Ovary (tissue), 7 donors: ENCODE measurements at regions not wholly inside any gene's neighbourhood (a gene's known extent, or its start where the extent isn't known, plus 50 kb on each side); places are given as distances from the start of the nearest gene placed in this dataset.

Experiments
- DNase-seq, 5 donors: peaks; one replicate each; pipeline ENCODE4 v3.0.0-alpha.2; 2019 to 2020
- H3K27ac ChIP-seq, 2 donors: fragments of 200-600 bp; one replicate each; pipeline versions ENCODE4 v1.5.1 to v1.8.0; 2019 to 2022
- H3K27me3 ChIP-seq: fragments of 200-600 bp; one replicate; pipeline ENCODE4 v1.8.0; 2022
- H3K36me3 ChIP-seq: fragments of 200-600 bp; sonication (generic); one replicate; pipeline ENCODE4 v1.5.1; 2019
- H3K4me1 ChIP-seq: one replicate; pipeline ENCODE4 v1.8.1; 2013; ENCODE audit warnings: mild to moderate bottlenecking, moderate library complexity; ENCODE audit not compliant: insufficient read depth
- H3K4me3 ChIP-seq: fragments of 200-600 bp; sonication (generic); one replicate; pipeline ENCODE4 v1.5.1; 2017
- H3K9me3 ChIP-seq, 2 donors: fragments of 200-600 bp in 1 of 2; sonication (generic) in 1 of 2; one replicate each; pipeline versions ENCODE4 v1.5.1 to v1.8.1; 2013 to 2019; ENCODE audit warnings: mild to moderate bottlenecking in 1 of 2, moderate library complexity in 1 of 2
- EP300 ChIP-seq: sonication (generic); formaldehyde crosslinking; IDR thresholded peaks from one replicate; pipeline ENCODE4 v1.6.1; 2017; ENCODE audit warnings: antibody characterized with exemption
- POLR2A ChIP-seq: fragments of 450-650 bp; IDR thresholded peaks from one replicate; pipeline ENCODE4 v1.6.1; 2017; ENCODE audit warnings: antibody characterized with exemption, mild to moderate bottlenecking, moderate library complexity
- WGBS, 3 donors: extraction: QIAGEN DNeasy Blood & Tissue Kit in 1 of 3; methylation state at CpG; one replicate each; pipeline versions ENCODE4 v1.1.5 to v1.1.7; 2013 to 2017; 5-methylcytosine and 5-hydroxymethylcytosine counted together
- intact Hi-C, 4 donors: fragments of 100-400 bp; cut with DNase I; formaldehyde crosslinking; loops; one replicate each; pipeline versions ENCODE4 v1.11.0 to v1.15.1; 2022 to 2023
- TF ChIP-seq, protein P1 (sequence below), 3 donors: fragments of 450-650 bp in 2 of 3; fragments of 200-600 bp in 1 of 3; IDR thresholded peaks; one replicate each; pipeline versions ENCODE4 v1.5.1 to v1.8.0; 2016 to 2022; ENCODE audit warnings: antibody characterized with exemption in 3 of 3, mild to moderate bottlenecking in 1 of 3
- donor health status: DM: no; HTN: no; CAD: no; lungs with moderate emphysema.
- donor health status: DM: no; HTN: no; CAD: no.
- donor health status: Bipolar disorder and iron deficiency.
- donor health status: DM: no; HTN: no; CAD: no.
- donor health status: DM: yes; HTN: yes; CAD: no.

- H3K27me3 ChIP-seq, result no peaks in the 10 kb centered on the region
- H3K9me3 ChIP-seq, result no peaks in the 10 kb centered on the region
- H3K4me1 ChIP-seq, result peaks cover 5% of the 10 kb centered on the region
- intact Hi-C loops, result no loop called here
- no peaks in the 10 kb centered on the region for H3K36me3 ChIP-seq
- no peak overlapping the region for H3K4me3 ChIP-seq
- H3K27ac ChIP-seq, result peak overlapping the region in 1 of 2 donors; percentile 17
- TF ChIP-seq EP300 (no peak), POLR2A (no peak)
- TF ChIP-seq, protein P1, sequence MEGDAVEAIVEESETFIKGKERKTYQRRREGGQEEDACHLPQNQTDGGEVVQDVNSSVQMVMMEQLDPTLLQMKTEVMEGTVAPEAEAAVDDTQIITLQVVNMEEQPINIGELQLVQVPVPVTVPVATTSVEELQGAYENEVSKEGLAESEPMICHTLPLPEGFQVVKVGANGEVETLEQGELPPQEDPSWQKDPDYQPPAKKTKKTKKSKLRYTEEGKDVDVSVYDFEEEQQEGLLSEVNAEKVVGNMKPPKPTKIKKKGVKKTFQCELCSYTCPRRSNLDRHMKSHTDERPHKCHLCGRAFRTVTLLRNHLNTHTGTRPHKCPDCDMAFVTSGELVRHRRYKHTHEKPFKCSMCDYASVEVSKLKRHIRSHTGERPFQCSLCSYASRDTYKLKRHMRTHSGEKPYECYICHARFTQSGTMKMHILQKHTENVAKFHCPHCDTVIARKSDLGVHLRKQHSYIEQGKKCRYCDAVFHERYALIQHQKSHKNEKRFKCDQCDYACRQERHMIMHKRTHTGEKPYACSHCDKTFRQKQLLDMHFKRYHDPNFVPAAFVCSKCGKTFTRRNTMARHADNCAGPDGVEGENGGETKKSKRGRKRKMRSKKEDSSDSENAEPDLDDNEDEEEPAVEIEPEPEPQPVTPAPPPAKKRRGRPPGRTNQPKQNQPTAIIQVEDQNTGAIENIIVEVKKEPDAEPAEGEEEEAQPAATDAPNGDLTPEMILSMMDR (IDR thresholded peaks at IDR 0.05), result no peak
- peak in 4 of 5 donors; percentile 27 to 55 (median 37) for DNase-seq
These were observed 295.4 kb upstream of the RIOK2 start for GRCh38 chr5:97478483-97478882.

- Histone ChIP-seq H3K9me3 (no peaks in the 10 kb centered on the region), H3K36me3 (no peaks in the 10 kb centered on the region), H3K4me3 (no peak overlapping the region), H3K4me1 (peaks cover 5% of the 10 kb centered on the region), H3K27me3 (no peaks in the 10 kb centered on the region), H3K27ac (no peak overlapping the region)
- WGBS, 3 donors, result 74 to 81% (median 74%) methylated on average over 3 of the region's 3 CpGs
- TF ChIP-seq EP300 (no peak), POLR2A (no peak)
- TF ChIP-seq, protein P1 (IDR thresholded peaks at IDR 0.05), result no peak
- DNase-seq, result no peak
- intact Hi-C loops, result no loop called here
These were observed 297.3 kb upstream of the RIOK2 start for GRCh38 chr5:97480313-97480712.

- intact Hi-C loops, result no loop called here
- TF ChIP-seq, protein P1 (IDR thresholded peaks at IDR 0.05), result no peak
- TF ChIP-seq EP300 (no peak), POLR2A (no peak)
- WGBS, 3 donors, result 94 to 98% (median 95%) methylated on average over 7 of the region's 7 CpGs
- Histone ChIP-seq H3K36me3 (no peaks in the 10 kb centered on the region), H3K4me3 (no peak overlapping the region), H3K27ac (no peak overlapping the region), H3K9me3 (no peaks in the 10 kb centered on the region), H3K27me3 (no peaks in the 10 kb centered on the region), H3K4me1 (no peaks in the 10 kb centered on the region)
- no peak for DNase-seq
These were observed 305.1 kb upstream of the RIOK2 start for GRCh38 chr5:97488126-97488668.

DNA sequence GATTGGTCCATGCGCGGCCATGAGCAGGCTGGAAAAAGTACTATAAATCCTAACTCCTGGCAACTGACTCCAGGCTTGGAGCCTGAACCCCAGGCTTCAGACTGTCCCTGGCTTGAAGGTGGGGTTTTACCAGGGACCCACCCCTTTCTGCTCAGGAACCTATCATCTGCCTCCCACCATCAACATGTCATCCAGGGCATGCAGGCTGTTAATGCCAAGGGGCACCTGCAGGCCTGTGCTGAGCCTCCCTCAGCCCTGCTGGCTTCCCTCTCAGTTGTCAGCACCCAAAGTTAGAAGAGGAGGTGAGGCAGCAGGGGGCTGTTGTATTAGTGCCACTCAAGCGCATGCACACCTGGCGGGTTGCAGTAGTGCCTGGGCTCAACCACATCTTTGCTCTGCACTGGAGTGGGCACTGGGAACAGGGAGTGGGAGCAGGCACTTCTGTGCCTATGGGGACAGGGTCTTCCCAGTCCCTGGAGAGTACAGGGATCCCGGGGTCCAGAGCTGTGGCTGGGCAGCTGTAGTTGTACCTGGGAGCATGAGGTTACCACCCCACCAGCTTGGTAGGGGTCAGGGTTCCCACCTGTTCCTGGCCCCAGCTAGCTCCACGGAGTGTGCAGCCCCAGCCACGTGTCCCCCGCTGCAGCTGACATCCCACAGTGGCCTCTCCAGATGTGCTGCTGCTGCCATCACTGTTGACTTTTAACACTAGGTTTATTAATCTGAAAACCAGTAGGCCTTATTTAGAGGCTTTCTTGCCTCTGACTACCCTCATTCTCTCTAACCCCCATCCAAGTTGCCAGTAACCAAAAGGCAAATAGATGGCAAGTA lies 306.2 kb upstream of the RIOK2 start:
- intact Hi-C loops, result no loop called here
- WGBS, 3 donors, result 87 to 91% (median 91%) methylated on average over 8 of the region's 8 CpGs

More for the DNA sequence above, 306.2 kb upstream of the RIOK2 start:
- Histone ChIP-seq H3K27me3 (no peaks in the 10 kb centered on the region), H3K4me3 (no peak overlapping the region), H3K9me3 (no peaks in the 10 kb centered on the region), H3K4me1 (no peaks in the 10 kb centered on the region), H3K27ac (no peak overlapping the region), H3K36me3 (no peaks in the 10 kb centered on the region)
- TF ChIP-seq, protein P1 (IDR thresholded peaks at IDR 0.05), result no peak
- TF ChIP-seq EP300 (no peak), POLR2A (no peak)
- DNase-seq, result no peak
